ENCODE measurements at regions not wholly inside any gene's neighbourhood (a gene's known extent, or its start where the extent isn't known, plus 50 kb on each side); places are given as distances from the start of the nearest gene placed in this dataset.

- no peak for TF ChIP-seq STAT6 (CRISPR knock-in tag; IDR thresholded peaks at IDR 0.05; ENCODE audit: borderline replicate concordance)
- TF ChIP-seq PATZ1 (CRISPR knock-in tag; IDR thresholded peaks at IDR 0.05), result no peak
- no peak for TF ChIP-seq ZBTB1 (CRISPR knock-in tag; IDR thresholded peaks at IDR 0.05; ENCODE audit: borderline replicate concordance)
- TF ChIP-seq ZNF567 (CRISPR knock-in tag; IDR thresholded peaks at IDR 0.05; ENCODE audit: borderline replicate concordance), result no peak
- TF ChIP-seq POLR2AphosphoS5 (IDR thresholded peaks at IDR 0.05; ENCODE audit: low read depth, low read length), result no peak
- TF ChIP-seq CTCF (CRISPR knock-in tag; IDR thresholded peaks at IDR 0.05), result no peak
- TF ChIP-seq ZSCAN20 (CRISPR knock-in tag; IDR thresholded peaks at IDR 0.05; ENCODE audit: borderline replicate concordance), result no peak
- TF ChIP-seq ESRRA (CRISPR knock-in tag; IDR thresholded peaks at IDR 0.05; ENCODE audit: low read depth), result no peak
- no peak for TF ChIP-seq RARA (CRISPR knock-in tag; IDR thresholded peaks at IDR 0.05)
- no peak for TF ChIP-seq POLR2A (IDR thresholded peaks at IDR 0.05; ENCODE audit: insufficient read depth in 1 of 2, low read depth in 2 of 2, low read length in 2 of 2)
- no peak for TF ChIP-seq SMAD1 (CRISPR knock-in tag; IDR thresholded peaks at IDR 0.05; ENCODE audit: borderline replicate concordance, low read depth)
- TF ChIP-seq TP53 (CRISPR knock-in tag; conservative IDR thresholded peaks at IDR 0.05), result no peak
- TF ChIP-seq ZNF605 (CRISPR knock-in tag; IDR thresholded peaks at IDR 0.05), result no peak
Observed at GRCh38 chr2:57105694-57106093, 921.9 kb downstream of the CCDC85A start.
